DMS79 (cell line): ENCODE measurements at regions not wholly inside any gene's neighbourhood (a gene's known extent, or its start where the extent isn't known, plus 50 kb on each side); places are given as distances from the start of the nearest gene placed in this dataset.

Experiments
- DNase-seq: peaks from one replicate; lab custom pipeline; 2025; lab: John Stamatoyannopoulos, UW

- DNase-seq, result no peak
Measured at GRCh38 chr10:121330563-121330962, 267.7 kb downstream of the FGFR2 start.

- DNase-seq, result no peak
Measured at GRCh38 chr10:121332353-121332752, 265.9 kb downstream of the FGFR2 start.

GRCh38 chr10:121332829-121333765, 265.1 kb downstream of the FGFR2 start:
- DNase-seq, result no peak

GRCh38 chr10:121335386-121335925, 262.8 kb downstream of the FGFR2 start:
- no peak for DNase-seq

- no peak for DNase-seq
Measured at GRCh38 chr10:121337427-121337826, 260.8 kb downstream of the FGFR2 start.

GRCh38 chr10:121338206-121338980, 259.9 kb downstream of the FGFR2 start:
- no peak for DNase-seq

- no peak for DNase-seq
Measured at GRCh38 chr10:121339114-121339513, 259.1 kb downstream of the FGFR2 start.

- DNase-seq, result no peak
Measured at GRCh38 chr10:121340271-121340831, 257.9 kb downstream of the FGFR2 start.

- DNase-seq, result no peak
Measured at GRCh38 chr10:121351540-121351939, 246.7 kb downstream of the FGFR2 start.

- no peak for DNase-seq
Measured at GRCh38 chr10:121352231-121352855, 245.9 kb downstream of the FGFR2 start.

GRCh38 chr10:121355161-121355560, 243.1 kb downstream of the FGFR2 start:
- DNase-seq, result no peak

- no peak for DNase-seq
Measured at GRCh38 chr10:121356183-121356582, 242.1 kb downstream of the FGFR2 start.

GRCh38 chr10:121357401-121357800, 240.8 kb downstream of the FGFR2 start:
- DNase-seq, result no peak

GRCh38 chr10:121362026-121362425, 236.2 kb downstream of the FGFR2 start:
- DNase-seq, result no peak

GRCh38 chr10:121365566-121365965, 232.7 kb downstream of the FGFR2 start:
- no peak for DNase-seq

GRCh38 chr10:121368347-121369025, 229.8 kb downstream of the FGFR2 start:
- no peak for DNase-seq

- DNase-seq, result no peak
Measured at GRCh38 chr10:121369616-121370015, 228.6 kb downstream of the FGFR2 start.

GRCh38 chr10:121371836-121372235, 226.4 kb downstream of the FGFR2 start:
- DNase-seq, result no peak

GRCh38 chr10:121373411-121373810, 224.8 kb downstream of the FGFR2 start:
- DNase-seq, result no peak

- no peak for DNase-seq
Measured at GRCh38 chr10:121374121-121374520, 224.1 kb downstream of the FGFR2 start.

- DNase-seq, result no peak
Measured at GRCh38 chr10:121375172-121375571, 223.1 kb downstream of the FGFR2 start.
